CD1c-positive myeloid dendritic cell (primary cell): ENCODE measurements at regions not wholly inside any gene's neighbourhood (a gene's known extent, or its start where the extent isn't known, plus 50 kb on each side); places are given as distances from the start of the nearest gene placed in this dataset.

Source experiments
- DNase-seq: peaks from one replicate; pipeline ENCODE4 v3.0.0-alpha.2; 2016; ENCODE audit errors: extremely low spot score

DNA sequence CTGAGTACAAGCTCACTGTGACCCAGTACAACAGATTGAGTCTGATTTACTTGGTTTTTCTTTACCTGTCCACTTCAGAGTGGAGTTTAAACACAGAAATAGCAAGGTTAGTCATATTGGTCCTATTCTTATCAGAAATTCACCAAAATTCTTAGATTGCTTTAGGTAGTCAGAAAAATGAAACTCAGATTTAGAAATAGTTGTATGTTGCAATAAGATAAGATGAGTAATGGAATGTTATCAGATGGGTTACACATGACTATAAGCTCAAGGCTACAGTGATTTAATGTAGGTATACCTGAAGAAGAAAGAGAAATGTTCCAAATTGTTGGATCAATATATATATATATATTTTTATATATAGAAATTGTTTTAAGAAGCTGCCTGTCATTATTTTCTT lies 524.1 kb downstream of the LRFN5 start:
- DNase-seq: no peak

DNA sequence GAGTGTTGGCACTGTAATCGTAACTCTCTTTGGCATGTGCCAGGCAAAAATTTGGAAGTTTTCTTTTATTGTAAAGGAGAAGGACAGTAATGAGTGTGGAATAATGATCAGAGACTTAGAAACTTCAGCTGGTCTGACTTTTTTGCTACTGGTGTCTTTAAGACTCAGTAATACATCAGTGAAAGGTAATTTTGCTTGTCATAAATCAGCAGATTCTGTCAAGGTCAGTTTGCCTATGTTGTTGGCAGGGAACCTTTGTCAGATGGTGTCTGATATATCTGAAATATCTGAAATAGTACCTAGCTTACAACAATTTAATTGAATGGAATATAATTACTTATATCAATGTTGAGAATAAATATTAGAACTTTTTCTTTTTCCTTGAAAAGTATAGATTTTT lies 516.9 kb downstream of the LRFN5 start:
- DNase-seq: no peak

DNA sequence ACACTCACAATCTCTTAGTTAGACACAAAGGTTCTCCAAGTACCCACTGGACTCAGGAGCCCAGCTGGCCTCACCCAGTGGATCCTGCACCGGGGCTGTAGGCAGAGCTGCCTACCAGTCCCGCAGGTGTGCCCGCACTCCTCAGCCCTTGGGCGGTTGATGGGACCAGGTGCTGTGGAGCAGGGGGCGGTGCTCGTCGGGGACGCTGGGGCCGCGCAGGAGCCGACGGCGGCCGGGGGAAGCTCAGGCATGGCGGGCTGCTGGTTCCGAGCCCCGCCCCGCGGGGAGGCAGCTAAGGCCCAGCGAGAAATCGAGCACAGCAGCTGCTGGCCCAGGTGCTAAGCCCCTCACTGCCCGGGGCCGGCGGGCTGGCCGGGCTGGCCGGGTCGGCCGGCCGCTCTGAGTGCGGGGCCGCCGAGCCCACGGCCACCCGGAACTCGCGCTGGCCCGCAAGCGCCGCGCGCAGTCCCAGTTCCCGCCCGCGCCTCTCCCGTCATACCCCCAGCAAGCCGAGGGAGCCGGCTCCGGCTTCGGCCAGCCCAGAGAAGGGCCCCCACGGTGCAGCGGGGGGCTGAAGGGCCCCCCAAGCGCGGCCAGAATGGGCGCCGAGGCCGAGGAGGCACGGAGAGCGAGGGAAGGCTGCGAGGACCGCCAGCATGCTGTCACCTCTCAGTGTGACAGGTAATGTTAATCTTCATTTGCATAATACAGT lies 506.8 kb downstream of the LRFN5 start:
- no peak for DNase-seq

DNA sequence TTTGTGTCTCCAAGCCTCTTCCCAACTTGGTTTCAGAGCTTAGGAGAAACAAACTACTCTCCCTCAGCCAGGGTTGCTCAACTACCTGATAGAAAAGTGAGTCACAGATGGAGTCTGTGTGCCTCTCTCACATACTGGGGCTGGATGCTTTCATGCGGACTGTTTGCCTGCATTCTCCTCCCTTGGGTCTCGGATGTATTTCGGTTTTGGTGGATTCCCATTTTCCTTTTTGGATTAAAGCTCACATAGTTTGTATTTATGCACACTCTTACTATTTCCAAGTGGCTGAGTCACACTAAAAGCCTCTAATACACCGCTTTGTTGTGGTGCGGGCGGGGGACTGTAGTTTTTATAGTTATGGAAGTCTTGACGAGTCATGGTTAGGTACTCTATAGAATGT lies 505.4 kb downstream of the LRFN5 start:
- DNase-seq: no peak

DNA sequence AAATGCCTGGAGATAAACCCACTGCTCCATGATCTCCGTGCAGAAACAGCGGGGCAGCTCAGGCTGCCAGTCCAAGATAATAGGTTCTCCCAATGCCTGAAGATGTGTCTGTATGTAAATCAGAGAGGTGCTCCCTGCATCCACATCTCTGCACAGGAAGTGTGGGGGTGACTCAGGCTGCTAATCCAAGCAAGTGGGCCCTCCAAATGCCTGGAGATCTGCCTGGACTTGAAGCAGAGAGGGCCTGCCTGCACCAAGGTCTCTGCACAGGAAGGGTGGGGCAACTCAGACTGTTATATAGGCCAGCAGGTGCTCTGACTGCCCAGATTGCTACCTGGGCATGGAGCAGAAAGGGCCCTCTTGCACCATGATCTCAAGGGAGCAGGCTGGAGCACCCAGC lies 504.7 kb downstream of the LRFN5 start:
- DNase-seq: no peak

DNA sequence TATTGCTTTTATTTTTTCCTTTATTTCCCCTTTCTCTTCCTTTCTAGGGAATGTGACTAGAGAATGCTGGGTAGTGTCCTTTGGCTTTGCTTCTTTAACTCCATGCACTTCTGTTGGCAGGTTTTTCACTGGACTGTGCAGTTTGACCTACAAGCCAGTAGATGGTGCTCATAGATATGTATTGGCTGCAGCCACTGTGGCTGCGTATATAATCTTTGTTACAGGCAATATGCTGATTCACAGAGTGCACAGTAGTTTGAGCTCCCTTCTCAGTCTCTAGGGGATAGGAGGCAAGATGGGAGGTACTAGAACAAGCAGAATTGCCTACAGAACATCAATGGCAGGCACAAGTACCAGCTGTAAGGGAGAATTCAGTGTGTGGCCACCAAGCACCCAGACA lies 503.5 kb downstream of the LRFN5 start:
- DNase-seq: no peak

DNA sequence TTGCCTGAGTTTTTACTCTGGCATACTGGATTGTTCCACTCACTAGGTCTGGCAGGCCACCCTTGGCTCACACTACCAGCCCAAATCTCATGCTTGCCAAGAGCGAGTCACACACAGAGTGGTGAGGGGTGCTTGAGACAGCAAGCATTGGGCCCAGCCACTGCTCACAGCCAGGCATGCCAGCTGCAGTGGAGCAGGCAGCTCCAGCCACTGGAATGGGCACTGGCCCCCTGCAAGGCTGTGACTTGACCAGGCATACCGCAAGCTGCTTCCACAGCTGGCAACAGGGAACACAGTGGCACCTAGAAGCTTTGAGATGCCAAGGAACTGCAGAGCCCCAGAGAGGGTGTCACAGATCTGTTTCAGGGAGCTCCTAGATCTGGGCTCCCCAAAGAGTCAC lies 488.5 kb downstream of the LRFN5 start:
- no peak for DNase-seq

DNA sequence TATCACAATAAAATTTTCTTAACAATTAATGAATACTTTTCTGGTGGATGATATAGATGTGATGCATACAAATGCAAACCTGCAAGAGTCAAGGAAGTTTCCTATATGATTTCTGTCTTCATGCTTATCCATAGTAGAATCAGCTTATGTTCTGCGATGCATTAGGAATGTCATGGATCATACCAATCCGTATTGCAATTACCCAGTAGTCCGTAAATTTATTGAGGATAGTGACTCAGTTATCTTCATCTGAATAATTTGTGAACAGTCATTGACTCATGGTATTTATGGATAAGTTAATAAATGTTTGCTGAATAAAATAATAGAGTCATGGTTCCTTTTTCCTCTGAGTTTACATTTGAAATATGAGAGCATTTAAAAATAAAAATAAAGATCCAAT lies 483.4 kb downstream of the LRFN5 start:
- no peak for DNase-seq

DNA sequence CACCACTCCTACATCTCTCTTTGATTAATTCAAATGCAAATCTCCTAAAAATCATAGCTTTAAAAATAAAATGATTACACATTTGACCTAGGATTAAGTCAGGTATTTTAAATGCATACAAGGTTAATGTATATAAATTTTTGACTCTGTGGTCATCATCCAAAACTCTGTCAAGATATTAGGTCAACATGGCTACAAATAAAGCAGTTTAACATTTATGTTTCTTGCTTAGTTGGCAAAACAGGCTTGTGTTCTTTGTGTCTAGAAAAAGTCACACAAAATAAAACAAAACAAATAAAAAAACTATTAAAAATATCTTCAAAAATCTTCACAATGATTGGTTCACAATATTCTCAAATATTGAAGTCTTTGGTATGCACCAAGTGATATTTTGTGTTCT lies 473.2 kb downstream of the LRFN5 start:
- no peak for DNase-seq

DNA sequence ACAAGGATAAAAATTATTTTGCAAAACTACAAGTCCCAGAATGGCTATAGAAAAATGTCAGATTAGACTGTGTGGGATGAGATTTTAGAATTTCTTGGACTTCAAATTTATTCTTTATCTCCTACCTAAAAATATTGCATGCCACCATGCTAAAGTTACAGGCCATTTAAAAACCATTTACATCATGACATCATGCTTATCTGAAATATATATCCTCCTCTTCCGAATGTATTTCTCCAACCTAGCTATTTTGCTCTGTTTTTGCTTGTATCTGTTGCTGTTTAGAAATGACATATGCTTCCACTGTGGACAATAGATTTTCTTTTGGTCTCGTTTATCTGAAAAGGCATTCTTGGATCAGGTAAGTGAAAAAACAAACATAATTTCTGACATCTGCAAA lies 471.7 kb downstream of the LRFN5 start:
- no peak for DNase-seq

DNA sequence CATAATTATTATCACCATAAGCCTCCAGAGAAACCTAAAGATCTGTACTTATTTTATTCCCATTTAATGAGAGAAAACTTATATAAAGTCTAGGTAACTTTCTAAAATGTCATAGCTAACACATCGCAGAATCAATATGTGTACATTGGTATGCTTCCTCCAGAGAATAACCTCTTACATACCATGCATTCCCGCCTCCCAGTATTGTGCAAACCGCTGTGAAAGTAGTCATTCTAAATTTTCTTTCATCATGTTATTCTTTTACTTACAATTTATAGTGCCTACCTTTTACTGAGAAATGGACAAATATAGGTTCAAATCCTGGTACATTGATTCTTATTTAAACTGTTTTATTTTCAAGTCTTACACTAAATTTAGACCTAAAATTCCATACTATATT lies 463.4 kb downstream of the LRFN5 start:
- DNase-seq: no peak

DNA sequence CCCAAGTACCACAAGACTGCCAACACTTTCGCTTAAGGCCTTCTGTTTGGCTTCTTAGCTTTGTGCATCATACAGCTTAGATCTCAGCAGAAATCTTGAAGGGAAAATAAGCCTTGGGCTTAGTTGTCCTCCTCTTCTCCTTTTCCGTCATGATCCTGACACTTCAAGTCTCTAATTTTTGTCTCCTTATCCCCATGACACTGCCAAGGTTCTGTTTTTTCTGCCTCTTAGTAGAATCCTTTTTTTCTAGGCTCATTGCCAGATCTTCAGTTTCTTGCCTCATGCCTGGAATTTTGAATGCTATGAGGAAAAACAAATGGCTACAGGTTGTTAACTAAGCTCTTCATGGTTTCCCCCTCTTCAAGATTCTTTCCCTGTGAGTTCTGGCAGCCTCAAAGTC lies 450.4 kb downstream of the LRFN5 start:
- no peak for DNase-seq

DNA sequence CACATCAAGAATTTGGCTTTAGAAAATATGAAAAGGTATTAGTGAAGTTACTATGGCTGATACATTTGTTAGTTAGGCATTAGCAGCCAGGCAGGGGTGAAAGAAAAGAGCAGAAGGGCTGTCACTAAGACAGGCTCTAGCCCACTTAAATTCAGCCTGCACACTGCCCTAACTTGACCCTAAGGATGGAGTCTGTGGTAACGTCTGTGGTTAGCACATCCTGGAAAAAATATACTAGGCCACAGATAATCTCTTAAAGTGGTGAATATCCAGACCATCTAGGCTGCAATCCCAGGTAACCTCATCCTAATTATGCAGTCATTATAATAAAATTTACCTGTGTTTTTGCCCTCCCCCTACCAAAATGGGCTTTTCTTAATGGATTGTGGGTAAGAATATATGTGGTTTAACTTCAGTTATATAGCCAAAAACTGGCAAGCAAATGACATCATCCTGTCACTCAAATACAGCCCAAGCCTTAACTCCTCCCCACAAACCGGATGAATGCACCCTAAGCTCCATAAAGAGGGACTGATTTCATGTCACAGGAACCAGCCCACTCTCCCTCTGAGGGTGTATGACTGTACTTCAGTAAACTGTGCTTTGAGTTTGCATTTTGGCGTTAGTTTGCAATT lies 440.9 kb downstream of the LRFN5 start:
- DNase-seq: no peak

DNA sequence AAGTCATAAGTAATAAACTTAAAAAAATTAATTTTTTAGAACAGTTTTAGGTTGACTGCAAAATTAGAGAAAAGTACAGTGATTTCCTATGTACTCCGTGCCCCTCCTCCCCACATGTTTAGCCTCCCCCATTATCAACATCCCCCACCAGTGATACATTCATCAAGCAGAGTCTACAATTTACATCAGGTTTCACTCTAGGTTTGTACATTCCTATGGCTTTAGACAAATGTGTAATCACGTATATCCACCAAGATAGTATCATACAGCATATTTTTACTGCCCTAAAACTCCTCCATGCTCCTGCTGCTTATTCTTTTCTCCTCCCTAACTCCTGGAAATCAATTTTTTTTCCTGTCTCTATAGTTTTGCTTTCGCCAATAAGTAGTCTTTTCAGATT lies 438.7 kb downstream of the LRFN5 start:
- DNase-seq: no peak

DNA sequence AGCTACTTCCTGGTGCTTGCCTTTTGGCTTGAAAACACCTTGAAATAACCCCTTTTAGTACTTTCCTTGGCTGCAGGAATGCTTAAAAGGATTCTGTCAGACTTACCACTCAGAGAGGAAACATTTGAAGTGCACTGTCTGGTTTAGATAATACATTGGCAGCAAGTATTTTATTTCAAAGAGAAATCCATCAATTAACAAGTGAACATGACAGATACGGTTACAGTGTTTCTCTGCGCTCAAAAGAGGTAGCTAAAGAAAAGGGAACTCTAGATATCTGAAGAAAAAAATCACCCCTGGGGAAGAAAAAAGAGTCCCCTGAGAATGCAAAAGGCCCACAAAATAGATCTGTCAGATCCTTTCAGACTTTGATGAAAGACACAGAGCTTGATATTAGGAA lies 421.9 kb downstream of the LRFN5 start:
- no peak for DNase-seq

DNA sequence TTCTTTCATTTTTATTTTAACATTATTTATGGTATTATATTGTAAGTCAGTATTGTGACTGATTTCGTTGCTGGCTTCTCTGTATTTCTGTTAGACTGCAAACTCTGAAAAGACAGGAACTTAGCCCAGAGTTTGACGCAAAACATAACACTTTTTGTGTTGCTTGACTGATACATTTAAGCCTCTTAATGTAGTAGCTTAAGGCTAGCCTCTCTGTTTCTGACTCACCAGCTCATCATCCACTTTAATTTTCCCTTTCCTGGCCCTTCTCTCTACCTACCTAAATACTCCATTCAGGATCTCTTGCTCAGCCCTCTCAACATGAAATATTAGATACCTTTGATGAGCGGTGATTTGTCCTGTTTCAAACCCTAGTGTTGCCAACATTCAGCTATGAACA lies 420.6 kb downstream of the LRFN5 start:
- no peak for DNase-seq

DNA sequence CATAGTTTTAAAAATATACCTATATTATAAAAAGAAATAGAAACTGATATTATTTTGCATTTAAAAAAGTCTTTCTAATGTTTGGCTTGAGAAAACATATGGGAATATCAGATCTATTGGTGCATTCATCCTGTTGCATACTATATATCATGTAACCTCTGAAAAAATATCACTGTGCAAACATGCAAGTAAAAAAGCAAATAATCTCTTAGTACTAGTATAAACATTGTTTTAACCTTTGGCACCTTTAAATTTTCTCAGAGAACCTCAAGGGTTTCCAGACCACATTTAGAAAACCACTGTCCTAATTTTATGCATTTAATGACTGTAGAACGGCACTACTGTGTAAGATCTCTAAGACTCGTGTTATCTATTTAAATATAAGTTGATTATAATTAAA lies 416.8 kb downstream of the LRFN5 start:
- no peak for DNase-seq

DNA sequence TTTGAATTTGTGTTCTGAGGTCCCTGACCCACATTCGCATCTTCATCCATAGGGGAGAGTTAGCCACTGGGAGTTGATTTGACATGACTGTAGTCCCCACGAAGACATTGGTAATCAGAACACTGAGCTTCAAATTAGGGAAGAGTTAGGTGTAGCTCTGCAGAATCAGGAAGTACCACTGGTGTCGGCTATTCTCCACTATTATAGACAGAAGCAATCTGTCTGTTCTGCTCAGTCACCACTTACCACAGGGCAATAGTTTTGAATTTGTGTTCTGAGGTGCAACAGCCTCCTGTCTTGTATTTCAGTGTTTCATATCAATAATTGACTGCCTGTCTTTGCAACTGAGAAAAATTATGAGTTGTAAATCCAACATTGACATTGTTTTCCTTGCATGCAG lies 407.6 kb downstream of the LRFN5 start:
- DNase-seq: no peak

DNA sequence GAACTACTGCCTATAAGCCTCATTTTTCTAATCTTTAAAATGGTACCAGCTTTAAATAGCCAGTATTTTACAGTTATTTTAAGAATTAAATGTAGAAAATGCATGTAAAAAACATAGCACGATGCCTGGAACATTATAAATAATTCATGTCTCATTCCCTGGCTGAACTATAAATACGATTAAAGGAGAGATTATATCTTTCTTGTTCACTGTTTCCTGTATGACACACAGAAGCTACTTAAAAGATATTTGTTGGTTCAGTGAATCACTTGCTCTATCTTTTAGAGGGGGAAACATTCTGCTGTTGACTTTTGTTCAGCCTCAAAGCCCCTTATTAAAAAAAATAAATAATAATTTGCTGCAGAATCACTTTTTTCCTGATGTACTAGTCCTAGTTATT lies 406.9 kb downstream of the LRFN5 start:
- DNase-seq: no peak

DNA sequence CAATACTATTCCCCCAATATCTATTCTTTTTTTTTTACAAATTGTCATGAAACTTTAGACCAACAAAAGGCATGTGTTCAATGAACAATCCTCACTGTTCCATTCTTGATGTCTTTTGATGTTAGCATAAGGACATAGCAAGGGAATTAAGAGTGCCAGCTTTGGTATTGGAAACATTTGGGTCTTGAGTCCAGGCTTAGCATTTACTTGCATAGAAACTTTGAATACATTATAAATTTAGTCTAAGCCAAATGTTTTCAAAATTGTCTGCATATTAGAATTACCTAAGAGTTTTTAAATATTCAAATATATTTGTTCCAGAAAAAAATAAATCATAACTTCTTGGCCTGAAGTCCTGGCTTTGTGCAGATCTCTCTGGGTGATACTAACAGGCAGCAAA lies 406.5 kb downstream of the LRFN5 start:
- no peak for DNase-seq

DNA sequence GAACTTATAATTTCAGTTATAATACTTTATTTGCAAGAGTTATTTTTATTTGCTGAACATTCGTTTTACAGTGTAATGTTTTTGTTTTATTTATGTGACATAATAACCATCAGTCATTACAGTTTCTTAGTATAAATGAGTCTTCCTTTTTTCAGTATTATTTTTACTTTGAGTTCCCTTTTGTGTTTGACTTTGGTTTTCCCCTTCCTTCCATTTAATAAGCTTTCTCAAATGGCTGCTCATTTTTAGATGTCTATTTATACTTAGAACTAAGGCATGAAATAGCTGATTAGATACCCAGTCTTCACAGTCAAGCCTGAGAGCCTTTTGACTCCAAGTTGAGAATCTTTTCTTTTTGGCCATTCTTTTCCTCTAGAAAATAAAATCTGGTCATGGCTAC lies 404.5 kb downstream of the LRFN5 start:
- DNase-seq: no peak

DNA sequence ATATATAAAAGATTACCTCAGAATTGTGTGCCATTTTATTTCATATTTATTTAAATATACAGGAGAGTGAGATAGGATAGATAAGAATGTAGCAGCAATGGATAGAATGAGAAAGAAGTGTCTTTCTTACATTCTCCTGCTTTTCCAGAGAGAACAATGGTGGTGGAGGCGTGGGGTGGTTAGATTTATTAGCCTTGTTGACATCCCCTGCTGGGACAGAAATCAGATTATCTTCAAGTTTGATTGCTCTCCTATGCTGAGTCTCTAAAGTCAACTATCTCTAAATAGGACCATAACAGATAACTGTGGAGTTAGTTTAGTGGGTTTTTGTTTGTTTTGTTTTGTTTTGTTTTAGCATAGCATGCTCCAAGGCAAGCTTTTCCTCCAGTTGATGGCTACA lies 397.6 kb downstream of the LRFN5 start:
- DNase-seq: no peak

DNA sequence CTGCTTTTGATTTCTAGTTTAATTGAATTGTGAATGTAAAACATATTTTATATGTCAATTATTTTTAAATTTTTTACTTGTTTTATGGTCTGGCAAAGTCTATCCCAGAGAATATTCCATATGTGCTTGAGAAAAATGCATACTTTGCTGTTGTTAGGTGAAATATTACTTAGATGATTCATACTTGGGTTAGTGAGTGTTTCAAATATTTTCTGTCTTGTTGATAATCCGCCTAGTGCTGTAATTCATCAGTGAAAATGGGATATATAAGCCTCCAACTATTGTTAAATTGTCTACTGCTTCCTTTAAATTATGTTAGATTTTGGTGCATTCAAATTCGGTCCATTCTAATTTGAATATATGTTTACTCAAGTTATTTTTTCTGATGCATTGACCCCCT lies 395.5 kb downstream of the LRFN5 start:
- no peak for DNase-seq

DNA sequence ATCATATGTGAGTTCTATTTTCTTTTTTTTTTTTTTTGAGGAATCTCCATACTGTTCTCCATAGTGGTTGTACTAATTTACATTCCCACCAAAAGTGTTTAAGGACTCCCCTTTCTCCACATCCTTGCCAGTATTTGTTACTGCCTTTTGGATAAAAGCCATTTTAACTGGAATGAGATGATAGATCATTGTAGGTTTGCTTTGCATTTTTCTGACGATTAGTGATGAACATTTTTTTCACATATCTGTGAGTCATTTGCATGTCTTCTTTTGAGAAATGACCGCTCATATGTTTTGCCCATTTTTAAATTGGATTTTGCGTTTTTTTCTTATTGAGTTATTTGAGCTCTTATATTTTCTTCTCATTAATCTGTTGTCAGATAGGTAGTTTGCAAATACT lies 394.8 kb downstream of the LRFN5 start:
- DNase-seq: no peak
